Activated T-cell treated with anti-CD3 and anti-CD28 coated beads for 48 hours (primary cell): ENCODE measurements at regions not wholly inside any gene's neighbourhood (a gene's known extent, or its start where the extent isn't known, plus 50 kb on each side); places are given as distances from the start of the nearest gene placed in this dataset.
"Not testable (repeated sequence)": the region's sequence is repeated elsewhere in the genome, so short reads cannot be mapped to it uniquely, and the experiment has no call there.

ENCODE experiments used
- DNase-seq: peaks from one replicate; pipeline ENCODE4 v3.0.0-alpha.2; 2020; ENCODE audit warnings: low read depth

DNA sequence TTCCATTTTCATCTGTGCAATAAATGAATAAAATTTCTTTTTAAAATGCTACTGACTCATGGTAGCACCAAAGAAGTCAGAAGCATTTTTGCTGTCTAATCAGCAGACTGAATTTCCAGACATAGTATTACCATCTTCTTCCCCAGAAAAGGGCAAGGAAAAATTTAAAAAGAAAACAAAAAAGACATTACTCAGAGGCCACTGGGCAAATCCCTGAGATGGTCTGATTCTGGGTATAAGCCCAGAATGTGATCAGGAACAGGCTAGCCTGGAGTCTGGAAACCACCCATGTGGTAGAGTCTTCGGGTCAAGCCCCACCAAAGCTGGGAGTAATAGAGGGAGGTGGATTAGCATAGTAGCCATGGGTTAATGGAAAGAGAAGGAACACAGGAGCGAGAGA is 342.8 kb downstream of the FBXW7 start:
- DNase-seq: no peak

DNA sequence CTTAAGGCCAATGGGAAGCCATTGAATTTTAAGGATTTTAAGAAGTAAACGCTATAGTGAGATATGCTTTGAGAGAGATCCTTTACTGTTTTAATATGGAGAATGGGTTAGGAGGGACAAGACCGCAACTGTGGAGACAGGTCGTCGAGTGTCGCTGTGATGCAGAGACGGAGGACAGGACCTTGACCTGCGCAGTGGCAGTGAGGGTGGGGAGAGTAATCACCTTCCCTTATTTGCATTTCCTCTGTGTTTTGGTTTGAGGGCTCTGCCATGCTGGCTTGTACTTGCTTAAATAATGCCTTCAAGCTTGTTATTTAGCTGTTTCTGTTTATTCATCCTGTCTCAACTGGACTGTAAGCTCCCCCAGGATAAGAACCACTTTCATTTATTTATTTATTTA is 345.0 kb downstream of the FBXW7 start:
- no peak for DNase-seq

DNA sequence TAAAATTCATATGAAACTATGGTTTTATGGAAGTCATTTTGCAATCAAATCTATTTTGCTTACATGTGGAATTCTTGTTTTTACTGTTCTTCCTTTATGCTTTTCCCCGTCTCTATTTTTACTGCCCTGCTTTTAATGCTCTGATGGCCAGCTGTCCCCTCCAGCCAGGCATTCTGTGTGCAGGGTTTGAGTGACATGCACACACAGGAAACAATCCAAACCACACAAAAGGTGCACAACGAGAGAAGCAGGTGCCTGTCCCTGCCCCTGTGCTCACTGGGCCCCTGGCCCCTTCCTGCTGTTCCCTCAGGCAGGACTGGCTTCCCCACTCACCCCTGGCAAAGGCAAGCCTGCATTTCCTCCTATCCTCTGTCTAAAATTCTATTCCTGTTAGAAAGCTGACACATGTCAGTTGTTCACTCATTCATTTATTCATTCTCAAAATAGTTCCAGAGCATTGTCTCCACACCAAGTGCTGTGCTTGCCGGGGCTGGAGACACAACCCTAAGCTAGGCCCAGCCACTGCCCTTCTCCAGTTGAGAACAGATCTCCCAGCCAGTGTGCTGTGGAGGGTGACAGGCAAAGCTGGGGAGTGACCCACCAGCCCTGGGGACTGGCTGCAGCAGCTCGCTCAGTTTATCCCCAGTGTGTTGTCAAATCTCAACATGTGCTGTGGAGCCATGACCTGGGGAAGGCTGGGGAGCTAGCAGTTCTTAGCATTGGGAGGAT is 346.3 kb downstream of the FBXW7 start:
- DNase-seq: no peak

DNA sequence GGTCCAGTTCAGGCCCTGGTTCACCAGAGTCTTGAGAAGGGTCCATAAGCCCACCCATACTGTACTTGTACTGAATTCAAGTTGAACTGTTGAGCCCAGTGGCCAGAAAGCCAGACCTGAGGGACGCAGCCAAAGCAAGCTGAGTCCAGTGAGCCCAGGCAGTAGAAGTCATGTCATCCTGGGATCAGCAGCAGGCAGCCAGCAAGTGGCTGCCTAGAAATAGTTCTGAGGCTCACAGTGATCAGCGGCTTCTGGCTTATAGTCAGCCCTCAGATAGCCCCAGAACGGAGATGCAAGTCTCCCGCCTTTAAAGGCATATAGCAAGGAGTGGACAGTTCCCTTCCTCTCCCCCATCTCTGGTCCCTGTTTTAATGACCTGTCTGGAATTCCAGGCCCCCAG is 347.1 kb downstream of the FBXW7 start:
- DNase-seq: no peak

DNA sequence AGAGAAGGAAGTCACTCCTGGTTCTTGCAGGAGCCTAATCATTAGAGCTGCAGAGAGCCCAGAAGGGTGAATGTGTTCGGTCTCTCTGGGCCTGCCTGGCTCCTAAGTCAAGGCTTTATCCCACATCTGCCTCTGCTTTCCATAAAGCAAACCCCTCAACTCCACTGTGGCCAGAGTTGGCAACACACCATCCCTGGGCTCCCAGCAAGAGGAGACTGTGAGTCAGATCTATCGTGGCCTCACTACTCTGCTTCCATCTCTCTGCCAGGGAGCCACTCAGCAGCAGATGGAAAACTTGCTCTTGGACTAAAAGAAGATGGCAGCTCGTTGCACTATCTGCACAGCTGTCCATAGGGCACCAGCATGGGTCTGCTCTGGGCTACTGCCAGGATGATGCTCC is 348.2 kb downstream of the FBXW7 start:
- DNase-seq: no peak

DNA sequence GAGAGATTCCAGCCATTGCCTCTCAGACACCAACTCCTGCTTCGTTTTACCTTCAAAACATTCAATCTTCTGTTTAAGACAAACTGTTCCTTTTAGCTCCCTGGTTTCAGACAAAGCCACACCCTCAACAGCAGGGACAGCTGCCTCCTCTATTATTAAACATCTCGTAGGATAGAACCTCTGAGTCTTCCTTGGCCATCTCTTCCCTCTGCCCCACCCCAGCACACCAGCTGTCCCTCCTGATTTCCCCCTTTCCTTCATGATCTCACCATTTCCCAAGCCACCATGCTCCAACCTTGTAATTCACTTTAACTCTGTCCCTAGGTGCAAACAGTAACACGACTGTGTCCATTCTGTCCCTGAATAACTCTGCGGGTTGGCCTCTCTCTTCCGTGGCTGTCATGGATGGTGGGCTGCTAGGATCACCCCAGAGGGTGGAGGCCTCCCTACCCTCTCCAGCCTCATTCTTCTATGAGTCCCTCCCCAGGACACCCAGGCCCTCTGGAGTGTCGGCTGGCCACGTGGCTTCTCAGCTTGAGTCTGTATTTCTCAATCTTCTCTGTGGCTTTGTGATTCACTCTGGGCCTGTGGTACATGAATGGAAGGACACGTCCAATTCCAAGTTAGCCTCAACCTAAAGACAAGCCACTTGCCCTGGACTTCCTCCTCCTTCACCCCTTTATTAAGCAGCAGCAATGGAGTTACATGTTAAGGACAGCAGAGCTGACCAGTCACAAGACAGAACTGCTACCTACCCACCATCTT is 349.9 kb downstream of the FBXW7 start:
- DNase-seq: no peak

DNA sequence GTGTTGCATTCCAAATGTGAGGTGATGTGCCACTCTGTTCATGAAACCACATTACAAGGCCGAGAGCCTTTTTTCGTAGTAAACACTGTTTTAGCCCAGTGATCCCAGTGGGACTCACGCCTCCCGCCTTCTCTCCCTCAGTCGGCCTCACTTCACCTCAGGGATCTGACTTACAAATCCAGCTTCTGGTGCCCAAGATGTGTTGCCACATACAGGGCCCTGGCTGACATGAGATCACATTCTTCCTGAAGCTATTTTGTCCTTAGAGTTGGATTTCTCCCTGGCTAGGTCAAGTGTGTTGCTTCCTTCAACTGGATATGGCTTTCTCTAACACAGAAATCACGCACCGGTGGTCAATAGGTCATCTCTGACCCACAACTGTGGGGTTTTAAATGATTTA is 354.7 kb downstream of the FBXW7 start:
- DNase-seq: no peak

DNA sequence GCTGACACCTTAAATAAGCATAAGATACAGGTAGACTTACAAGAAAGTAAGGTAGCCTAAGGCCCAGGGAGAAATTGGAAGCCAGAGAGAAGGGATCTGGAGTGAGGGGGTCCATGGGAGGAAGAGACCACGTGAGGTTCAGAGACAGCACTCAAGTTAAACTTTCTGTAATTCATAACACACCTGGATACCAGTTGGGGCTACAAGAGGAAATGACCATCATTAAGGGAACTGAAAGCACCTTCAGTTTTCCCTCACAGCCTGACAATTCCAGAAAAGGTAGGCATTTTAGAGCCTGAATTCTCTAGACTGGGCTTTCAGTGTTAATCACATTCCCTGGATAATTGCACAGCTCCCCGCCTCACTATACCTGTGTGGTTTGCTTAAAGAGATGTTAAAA is 355.5 kb downstream of the FBXW7 start:
- no peak for DNase-seq

DNA sequence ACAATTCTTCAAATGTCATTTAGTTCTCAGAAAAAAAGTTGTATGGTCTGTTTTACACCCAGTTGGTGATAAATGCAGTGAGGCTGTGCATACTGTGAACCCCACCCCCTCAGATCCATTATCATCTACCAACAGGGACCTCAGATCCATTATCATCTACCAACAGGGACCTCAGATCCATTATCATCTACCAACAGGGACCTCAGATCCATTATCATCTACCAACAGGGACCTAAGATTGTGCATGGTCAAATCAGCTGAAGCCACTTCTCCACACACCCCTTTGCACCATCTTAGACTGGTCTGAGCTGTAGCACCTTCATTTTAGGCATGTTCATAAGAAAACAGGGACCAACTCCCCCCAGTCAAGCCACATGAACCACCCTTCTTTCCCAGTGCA is 358.4 kb downstream of the FBXW7 start:
- not testable (repeated sequence) for DNase-seq

DNA sequence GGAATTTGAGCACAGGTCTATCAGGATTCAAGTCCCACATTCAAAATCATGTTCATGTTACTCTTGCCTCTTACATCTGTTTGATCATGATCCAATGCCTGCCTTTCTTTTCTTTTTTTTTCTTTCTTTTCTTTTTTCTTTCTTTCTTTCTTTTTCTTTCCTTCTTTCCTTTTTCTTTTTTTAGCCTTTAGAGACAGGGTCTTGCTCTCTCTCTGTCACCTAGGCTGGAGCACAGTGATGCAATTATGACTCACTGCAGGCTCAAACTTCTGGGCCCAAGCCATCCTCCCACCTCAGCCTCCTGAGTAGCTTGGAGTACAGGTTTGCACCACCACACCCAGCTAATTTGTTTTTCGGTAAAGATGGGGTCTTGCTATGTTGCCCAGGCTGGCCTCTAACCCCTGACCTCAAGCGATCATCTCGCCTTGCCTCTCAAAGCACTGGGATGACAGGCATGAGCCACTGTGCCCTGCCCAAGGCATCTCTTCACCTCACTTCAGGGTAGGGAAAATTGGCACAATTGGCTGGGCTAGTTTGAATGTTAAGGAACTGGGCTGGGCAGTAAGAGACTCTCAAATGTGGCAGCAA is 359.2 kb downstream of the FBXW7 start:
- no peak for DNase-seq

DNA sequence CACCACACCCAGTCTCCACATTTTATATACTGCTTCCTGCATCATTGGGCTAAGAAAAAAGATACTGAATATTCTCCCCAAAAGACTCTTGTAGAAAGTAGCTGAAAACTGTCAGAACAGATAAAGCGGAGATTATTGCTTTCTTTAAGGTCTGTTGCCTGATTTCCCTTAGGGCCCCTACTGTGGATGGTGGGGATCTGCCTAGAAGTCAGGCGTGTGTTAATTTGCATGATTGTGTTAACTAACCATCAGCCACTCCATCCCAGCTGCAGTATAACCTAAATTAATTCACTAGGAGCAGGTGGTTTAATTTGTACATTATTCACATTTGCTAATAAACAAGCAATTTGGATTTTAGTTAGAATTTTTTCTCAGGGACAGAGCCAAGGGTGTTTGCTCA is 360.3 kb downstream of the FBXW7 start:
- DNase-seq: no peak

DNA sequence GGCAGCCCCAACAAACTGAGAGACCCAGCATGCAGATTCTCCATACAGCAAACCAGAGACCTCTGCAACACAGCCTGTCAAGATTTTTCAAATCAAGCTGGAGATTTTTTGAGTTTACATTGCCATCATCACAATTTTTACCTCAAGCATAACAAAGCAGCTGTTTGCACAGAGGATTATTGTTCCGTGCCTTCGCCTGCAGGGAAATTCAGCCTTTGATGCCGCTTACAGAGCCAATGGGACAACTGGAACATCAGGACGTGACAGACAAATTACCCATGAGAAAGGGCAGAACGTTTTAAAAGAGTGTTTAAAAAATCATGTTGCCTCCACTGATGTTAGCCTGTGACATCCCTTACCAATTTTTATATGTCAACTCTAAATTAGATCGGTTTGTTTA is 363.7 kb downstream of the FBXW7 start:
- DNase-seq: no peak

DNA sequence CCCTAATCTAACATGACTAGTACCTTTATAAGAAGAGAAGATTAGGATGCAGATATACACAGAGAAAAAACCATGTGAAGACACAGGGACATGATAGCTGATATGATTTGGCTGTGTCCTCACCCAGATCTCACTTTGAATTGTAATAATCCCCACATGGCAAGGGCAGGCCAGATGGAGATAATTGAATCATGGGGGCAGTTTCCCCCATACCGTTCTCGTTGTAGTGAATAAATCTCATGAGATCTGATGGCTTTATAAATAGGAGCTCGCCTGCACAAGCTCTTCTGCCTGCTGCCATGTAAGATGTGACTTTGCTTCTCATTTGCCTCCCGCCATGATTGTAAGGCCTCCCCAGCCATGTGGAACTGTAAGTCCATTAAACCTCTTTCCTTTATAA is 364.3 kb downstream of the FBXW7 start:
- no peak for DNase-seq

DNA sequence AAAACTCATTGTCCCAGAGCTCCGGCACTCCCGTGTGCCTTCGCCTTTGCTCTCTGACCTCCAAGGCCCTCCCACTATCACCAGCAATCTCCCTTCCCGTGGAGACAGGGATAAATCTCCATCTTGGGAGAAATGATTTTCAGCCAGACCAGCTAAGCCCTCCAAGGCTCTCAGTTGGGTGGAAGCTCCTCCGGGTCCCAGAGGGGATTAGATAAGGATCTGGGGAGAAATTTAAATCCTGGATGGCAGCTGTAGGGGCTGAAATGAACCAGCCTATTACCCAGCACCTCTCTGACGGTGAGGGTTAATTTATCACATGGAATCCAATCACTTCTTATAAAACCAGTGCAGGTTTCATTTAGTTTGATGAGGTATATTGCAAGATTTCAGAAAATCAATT is 366.2 kb downstream of the FBXW7 start:
- no peak for DNase-seq

DNA sequence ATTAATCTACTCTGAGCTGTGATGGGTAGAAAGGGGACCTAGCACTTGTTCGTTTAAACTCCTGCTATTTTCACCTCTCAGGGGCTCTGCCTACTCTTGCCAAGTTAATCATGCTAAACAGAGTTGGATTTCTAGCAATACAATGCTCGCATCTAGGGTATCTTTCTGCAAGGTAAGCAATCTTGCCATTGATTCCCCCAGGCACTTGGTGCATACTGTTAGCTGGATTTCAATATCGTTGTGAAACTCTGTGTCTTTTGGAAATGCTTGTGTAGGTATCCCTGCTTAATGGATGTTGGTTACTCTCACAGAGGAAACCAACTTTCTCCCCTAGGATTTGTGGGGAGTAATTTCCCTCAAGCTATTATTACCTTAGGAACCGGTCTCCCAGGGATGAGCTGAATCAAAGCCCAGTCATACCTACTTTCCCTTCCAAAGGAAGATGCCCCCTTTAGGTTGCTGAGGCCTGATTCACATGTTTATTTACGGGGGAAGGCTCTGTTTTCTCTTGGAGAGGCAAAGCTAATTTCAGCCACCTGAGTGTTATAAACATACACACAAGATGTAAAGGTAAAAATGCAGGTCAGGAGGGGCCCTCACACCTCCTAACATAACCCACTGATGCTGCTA is 366.8 kb downstream of the FBXW7 start:
- no peak for DNase-seq

DNA sequence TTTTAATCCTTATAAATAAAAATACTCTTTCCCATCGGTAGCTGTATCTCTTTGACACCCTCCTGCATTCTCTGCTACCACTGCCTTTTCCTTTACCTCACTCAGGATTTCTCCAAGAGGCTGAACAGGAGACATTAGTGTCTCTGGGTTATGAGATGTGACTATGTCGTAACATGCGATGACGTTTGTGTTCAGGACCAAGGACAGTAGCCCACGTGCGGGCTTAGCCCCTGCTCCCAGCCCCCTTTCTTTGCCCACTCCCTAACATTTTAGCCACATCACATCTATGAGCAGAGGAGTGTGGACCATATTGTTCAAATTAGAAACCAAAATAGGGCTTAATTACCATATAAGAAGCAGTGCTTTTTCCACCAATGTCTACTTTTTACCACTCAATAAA is 369.3 kb downstream of the FBXW7 start:
- no peak for DNase-seq

DNA sequence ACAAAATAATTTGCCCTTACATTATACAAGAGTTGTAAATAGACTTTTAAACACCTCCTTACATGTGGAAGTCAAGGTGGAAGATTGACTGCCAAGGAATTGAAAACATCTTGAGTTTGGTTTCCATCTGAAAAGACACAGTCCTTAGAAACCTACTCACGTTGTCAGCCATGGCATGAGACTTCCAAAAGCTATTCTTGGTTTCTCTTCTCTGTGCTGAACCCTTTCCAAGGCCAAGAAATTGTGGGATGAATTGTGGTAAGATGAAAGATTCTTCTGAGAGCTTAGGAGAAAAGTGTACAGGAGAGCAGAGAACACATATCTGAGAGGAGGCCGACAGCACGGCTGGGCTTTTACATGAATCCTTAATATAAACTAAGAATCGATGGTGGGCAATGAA is 370.0 kb downstream of the FBXW7 start:
- DNase-seq: no peak

DNA sequence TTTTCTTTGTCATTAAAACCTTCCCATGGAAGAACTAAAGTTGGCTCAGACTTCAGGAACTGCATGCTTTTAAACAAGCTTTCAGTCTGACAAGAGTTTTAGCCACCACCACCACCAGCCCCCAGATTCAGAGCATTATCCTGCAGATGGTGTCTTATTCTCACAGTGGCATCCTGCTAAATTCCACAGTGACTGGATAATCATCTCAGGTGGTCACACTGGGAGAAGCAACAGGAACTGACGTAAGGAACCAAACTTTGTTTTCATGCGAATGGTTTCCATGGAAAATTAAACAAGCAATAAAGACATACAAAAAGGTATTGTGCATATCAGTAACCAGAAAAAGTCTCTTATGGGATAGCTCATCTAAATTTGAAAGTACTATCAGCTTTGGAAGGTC is 370.7 kb downstream of the FBXW7 start:
- no peak for DNase-seq

DNA sequence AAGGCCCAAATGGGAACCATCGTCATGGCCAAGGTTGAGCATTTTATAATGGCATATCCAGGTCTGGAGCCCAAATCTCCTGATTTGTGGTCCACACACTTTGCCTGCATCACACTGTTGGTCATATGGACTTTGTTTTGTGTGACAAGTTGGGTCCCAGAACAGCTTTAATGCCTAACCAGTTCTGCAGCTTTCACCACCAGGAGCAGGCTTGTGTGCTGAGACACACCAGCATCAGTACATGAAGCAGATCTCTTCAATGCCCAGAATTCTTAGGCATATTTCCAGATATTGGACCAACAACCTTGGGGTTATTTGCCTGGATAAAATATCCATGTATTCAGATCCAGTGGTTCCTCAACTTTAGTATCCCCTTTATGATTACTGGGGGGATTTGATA is 371.3 kb downstream of the FBXW7 start:
- DNase-seq: no peak

DNA sequence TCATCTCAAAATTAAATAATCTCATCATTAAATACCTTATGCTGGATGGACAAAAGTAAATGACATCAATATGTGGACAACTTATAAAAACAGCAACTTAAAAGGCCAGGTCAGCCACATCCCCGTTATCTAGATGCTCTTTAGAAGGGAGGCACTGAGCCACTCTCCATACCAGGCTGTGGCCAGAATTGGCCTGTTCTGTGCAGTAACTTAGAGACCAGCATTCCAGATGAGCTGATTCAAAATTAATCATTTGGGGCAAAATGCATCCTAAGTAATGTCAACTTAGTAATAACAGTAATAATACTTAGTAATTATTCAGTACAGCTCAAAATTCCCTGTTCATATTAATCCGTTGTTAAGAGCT is 373.6 kb downstream of the FBXW7 start:
- no peak for DNase-seq

DNA sequence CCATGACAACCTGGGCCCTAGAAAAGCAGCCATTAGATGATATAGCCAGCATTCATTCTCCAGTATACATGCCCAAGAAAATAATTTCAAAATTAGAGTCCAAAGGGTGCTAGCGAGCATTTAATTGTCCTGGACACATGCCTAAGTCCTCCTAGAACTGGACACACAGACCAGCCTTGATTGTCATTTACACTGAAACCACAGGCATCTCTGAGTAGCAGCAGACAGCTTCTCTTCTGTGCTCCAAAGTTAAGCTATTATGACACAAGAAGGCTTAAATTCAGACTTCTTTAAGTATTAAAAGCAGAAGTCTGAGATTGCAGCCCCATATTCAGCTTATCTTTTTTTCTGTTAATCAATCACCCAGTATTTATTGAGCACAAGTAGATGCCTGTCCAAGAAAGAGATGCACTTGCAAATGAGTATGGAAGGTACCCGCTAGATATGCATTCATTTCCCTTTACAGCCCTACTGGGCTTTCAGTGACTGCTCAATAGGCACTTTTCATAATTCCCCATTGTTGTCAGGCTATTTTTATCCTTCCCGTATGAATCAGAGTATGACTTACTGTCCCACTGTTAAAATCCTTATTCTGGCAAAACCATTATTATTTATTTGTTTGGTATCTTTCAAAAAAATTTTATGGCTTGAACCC is 374.1 kb downstream of the FBXW7 start:
- no peak for DNase-seq

DNA sequence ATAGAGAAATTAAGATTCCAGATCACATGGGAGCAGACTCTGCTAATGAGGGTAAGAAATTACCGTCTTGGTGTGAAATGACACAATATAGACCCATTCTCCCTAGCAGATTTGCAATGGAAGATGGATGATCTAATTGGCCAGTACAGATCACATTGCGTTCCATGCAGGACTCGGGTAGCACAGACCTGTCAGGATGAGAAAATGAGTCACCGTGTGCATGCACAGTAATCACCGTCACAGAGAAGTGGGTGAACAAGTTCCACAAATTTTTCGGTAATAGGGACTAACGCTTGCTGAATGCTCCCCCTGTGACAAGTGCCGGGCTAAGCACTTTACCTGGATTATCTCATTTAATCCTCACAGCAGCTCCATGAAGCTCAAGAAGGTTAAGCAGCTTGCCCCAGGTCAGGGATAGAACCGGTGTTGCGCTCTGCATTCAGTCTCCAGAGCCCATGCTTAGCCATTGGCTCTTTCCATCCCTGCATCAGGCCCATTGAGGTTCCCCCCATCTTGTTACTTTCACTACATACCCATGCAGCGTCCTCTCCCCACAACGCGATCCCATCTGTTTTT is 375.6 kb downstream of the FBXW7 start:
- no peak for DNase-seq
